NCI-H2107 treated with DMSO at 0.1 percent for 48 hours (cell line): ENCODE measurements at regions not wholly inside any gene's neighbourhood (a gene's known extent, or its start where the extent isn't known, plus 50 kb on each side); places are given as distances from the start of the nearest gene placed in this dataset.
"Not testable (repeated sequence)": the region's sequence is repeated elsewhere in the genome, so short reads cannot be mapped to it uniquely, and the experiment has no call there.

Experiments
- DNase-seq: peaks from one replicate; lab custom pipeline; 2025; ENCODE audit not compliant: unreplicated experiment; lab: John Stamatoyannopoulos, UW

DNA sequence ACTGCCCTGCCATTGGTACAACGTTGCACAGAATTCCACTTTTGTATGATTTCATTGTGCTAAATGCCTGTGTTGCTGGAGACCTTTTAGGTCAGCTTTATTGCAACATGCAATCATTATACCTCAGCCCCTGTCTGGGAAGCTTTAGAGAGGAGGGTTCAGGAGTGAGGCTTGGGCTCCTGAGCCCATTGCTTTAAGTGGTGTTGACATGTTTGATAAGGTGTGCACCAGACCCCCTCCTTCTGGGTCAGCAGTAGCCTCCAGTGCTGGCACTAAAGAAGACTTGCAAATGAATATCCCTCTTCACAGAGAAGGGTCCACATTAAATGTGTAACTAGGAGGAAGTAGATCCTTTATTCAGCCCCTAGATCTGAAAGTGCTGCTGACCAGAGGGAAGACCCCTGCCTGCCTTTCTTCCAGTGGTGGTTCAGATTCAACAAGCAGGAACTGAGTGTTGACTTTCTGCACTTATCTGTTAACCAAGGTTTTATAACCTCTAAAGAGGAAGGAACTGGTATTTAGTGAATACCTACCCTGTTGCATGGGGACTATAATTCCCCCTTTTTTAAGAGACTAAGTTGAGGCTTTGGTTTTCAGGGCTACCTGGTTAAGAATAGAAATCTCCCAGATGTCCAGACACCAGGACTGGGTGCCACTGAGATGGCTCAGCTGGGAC is 369.4 kb upstream of the IGFBP3 start:
- DNase-seq = no peak

DNA sequence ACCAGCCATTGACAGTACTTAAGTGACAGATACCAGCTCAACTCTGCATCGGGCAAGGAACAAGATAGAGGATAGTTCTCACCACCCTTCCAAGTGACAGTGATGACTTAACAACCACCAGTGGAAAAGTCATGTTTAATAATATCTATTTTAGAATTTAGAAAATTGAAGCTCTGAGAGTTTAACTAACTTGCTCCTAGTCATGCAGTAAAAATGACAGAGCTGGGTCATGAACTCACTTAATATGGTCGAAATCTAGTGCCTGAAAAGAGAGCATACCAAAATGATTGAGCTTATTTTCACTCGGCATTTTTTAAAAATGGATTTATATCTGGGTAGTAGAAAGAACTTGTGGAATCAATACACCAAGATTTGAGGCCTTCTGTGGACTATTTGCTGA is 367.8 kb upstream of the IGFBP3 start:
- DNase-seq = no peak

DNA sequence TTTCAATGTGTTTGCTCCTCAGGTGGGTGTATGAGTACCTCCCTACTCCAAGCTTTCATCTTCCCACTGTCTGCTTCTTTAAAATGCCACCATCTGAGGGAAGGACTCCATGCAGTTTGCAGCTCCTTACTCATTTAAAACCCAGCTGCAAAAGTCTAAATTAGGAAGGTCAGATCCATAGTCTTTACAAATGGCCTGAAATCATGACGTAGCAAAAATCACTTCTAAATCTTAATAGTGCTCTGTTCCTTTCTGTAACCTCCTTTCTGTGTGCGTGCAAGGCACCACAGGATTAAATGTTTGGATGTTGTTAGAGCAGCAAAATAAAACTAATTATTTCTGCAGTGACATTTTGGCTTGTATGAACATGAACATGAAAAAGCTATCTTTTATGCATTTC is 366.9 kb upstream of the IGFBP3 start:
- DNase-seq = no peak

DNA sequence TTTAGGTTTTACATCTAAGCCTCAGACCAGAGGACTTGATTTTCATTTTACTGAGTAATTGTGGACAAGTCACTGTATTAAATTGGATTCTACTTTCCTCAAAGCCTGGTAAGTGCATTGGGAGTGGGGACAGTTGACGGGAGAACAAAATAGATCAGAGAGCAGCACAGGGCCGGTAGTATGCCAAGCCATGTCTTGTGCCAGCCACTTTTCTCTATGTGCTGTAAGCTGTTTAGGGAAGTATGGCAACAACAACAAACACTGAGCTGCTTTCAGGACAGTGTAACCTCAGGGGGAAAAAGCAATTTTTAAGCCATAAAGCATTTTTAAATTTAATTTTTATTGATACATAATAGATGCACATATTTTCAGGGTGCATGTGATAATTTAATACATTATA is 365.9 kb upstream of the IGFBP3 start:
- no peak for DNase-seq

DNA sequence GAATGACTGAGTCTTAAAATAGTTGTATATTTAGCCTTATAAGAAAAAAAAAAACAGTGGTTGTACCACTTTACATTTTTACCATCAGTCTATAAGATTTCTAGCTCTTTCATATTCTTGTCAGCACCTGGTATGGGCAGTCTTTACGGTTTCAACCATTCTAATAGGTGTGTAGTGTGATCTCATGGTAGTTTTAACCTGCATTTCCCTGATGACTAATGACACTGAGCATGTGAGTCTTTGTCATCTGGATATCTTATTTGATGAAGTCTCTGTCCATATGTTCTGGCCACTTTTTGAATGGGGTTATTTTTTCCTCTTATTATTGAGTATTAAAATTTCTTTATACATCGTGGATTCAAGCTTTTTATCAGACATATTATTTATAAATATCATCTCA is 365.3 kb upstream of the IGFBP3 start:
- no peak for DNase-seq

DNA sequence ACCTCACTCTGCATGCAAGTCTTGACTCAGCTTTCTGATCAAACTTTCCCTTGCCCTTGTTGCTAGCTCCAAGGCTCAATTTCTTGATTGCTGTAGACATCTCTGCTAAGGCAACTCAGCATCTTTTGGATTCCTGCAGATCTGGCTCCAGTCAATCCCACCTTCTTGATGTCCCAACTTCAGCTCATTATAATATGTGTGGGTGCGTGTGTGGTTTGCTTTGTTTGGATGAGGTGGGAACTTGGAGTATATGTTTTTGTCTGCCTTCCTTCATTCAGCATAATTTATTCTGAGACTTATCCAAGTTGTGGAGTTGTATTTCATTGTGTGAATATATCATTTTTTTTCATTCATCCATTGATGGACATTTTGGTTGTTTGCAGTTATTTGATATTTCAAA is 364.8 kb upstream of the IGFBP3 start:
- DNase-seq = no peak

DNA sequence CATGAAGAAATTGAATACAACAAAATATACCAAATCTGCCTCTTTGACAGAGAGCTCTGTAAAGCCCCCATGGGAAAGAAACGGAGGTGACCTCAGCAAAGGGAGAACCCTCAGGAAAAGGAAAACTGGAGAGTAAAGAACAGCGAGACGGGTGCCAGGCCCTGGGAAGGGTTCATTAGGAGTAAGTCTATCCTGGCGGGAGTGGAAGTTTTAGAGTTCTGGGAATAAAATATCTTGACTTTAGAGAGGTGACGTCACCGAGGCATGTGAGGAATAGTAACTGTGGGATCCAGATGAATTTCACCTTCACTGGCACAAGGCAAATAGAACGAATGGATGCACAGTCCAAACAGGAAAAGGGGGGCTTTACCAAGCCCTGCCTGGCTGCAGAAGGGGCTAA is 362.8 kb upstream of the IGFBP3 start:
- no peak for DNase-seq

DNA sequence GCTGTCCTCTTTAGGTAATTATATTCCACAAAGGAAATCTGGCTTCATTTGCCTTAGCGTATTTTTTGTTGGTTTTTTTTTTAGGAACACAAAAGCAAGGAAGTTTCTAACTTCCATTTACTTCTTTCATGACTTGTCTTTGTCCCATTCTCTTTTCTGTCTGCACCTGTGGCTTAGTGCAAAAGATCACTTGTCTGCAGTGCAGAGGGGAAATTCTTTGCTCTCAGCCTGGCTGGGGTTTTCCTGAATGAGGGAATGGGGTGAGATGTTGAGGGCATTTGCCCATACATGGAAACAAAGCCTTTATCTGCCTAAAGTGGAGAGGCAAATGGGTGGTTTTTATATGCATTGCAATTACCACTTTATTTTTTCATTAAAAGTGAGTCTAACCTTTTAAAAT is 361.1 kb upstream of the IGFBP3 start:
- DNase-seq = no peak

DNA sequence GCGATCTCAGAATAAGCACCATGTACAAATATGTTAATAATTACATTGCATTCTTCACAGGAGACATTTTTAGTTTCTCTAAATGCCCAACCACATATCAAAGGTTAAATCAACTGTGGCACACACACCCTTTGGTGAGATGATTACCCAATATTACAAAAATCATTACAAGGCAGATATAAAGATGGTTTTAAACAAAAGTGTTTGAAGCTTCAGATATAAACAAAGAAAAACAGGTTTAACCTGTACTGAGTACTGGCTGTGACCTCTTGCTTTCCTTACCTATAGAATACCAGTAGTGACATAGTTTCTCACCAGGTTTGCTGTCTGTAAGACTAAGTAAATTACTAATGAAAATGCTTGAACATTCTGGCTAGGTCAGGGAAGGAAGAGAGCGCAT is 360.0 kb upstream of the IGFBP3 start:
- DNase-seq = no peak

DNA sequence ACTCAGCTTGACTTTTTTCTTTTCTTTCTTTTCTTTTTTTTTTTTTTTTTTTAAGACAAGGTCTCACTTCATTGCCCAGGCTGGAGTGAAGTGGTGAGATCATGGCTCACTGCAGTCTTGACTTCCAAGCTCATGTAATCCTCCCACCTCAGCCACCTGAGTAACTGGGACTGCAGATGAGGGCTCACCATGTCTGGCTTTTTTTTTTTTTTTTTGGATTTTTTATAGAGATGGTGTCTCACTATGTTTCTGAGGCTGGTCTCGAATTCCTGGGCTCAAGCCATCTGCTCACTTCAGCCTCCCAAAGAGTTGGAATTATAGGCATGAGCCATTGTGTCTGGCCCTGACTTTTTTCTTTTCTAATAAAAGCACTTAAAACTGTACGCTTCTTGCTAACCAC is 358.2 kb upstream of the IGFBP3 start:
- no peak for DNase-seq

DNA sequence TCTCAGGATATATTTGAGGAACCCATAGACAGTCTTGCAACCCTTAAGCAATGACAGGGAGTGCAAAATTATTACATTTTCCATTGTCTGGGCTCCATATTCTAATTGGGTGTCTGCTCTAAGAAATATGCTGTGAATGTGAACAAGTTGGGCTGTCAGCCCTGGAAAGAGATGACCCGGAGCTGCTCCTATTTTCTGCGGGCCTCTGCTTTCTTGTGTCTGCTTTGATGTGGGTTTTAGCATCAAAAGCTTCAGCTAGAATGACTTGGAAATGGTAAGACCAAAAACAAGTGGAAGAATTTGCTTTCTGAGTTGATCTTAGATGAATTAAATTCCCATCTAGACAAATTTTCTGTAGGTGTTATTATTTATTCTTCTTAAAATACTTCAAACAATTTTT is 343.6 kb upstream of the IGFBP3 start:
- DNase-seq = no peak

DNA sequence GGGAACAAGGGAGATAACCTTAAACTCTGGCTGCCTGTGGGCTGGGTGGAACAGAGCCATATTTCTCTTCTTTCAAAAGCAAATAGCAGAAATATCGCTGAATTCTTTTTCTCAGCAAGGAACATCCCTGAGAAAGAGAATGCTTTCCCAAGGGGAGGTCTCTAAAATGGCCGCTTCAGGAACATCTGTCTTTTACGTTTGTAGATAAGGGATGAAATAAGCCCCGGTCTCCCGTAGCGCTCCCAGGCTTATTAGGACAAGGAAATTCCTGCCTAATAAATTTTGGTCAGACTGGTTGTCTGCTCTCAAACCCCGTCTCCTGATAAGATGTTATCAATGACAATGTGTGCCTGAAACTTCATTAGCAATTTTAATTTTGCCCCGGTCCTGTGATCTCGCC is 340.6 kb upstream of the IGFBP3 start:
- DNase-seq = not testable (repeated sequence)

DNA sequence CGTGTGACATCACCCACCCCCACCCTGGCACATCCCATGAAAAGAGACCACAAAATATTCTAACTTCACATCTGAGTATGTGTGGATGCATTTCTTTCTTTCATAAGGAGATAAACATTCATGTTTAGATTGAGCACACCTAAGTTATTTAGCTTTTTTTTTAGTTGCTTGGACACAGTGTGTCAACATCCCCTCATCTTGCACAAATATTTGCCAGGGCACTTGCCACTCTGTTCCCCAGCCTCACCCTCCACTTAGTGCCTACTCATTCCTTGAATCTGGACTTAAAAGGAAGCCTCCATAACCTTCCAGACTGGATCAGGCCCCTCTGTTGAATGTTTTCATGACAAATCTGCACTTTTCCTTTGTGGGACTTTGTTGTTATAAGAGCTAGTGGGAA is 338.9 kb upstream of the IGFBP3 start:
- DNase-seq = no peak

DNA sequence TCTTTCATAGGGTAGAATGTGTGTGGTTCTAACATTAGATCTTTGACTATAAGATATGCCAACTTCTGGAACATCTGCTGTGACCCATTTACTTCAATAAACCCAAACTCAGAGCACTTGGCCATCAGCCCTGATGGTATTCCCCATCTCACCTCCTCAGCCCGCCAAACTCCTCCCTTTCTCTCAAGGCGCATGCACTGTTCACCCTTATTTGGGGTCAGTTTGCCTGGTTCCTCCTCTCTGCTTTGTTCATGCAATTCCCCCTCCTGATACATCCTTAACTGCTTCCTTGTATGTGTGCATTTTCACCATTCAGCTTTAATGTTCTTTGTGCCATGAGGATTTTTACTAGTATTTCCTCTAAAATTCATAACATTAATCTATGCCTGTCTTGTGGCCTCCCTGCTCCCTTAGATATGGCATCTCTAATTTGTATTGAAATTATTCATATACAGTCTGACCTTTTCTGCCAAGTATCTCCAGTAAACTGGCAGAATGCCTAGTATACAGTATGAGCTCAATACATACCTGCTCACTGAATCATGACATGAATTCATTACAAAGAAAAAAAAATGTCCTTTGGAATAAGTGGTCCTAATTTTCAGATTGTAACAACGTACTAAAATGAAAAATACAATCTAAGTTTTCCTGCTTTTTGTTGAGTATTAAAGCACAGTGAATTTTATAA is 336.8 kb upstream of the IGFBP3 start:
- DNase-seq = no peak

DNA sequence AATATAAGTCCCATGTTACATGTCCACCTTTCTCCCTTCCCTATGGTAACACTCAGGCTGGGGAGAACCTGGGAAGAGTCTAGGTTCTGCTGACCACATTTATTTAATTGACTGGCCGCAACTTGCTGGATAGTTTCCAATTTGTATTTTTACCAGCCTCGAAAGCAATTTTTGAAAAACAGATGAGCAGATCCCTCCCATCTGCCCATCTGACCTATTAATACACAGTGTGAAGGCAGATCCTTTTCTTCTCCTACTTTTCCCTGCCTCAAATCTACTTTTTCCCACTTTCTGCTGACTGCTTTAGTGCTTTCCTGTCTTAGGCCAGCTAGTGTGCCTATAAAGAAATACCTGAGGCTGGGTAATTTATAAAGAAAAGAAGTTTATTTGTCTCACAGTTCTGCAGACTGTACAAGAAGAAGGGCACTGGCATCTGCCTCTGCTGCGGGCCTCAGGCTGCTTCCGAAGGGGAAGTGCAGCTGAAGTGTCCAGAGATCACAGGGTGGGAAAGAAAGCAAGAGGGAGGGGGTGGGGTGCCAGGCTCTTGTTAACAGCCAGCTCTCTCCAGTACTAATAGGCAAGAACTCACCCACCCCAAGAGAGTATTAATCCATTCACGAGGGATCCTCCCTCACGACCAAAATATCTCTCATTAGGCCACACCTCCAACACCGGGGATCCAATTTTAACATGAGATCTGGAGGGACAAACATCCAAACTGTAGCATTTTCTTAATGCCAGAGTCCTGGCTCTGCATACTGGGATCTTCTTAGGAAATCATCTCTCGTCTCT is 336.0 kb upstream of the IGFBP3 start:
- no peak for DNase-seq

DNA sequence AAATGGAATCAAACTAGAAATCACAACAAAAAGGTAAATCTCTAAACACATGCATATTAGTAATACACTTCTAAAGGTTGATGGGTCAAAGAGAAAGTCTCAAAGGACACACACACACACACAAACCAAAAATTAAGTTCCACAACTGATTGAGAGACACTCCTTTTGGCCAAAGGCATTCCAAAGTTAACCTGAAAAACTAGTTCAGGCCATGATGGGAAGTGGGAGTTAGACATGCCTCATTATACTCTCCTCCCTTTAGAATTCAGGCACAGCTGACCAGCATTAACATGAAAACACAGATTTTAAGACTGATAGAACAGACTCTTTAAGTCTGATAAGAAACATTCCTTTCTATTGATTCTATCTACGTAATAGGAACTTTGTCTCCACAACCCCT is 332.4 kb upstream of the IGFBP3 start:
- DNase-seq = no peak

DNA sequence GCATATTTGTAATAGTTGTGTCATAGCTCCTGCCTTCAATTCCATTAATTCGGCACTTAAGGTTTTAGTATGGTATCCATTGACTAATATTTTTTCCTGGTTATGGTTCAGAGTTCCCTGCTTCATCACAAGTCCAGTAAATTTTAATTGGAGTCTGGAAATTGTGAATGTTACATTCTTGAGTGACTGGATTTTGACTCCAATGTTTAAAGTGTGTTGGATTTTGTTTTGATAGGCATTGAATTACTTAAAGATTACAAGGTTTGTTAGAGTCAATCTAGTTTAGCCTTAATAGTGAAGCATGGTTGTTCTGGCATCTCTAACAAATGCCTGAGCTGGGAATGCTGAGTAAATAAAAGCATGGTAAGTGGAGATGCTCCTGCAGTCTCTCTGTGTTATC is 326.6 kb upstream of the IGFBP3 start:
- no peak for DNase-seq

DNA sequence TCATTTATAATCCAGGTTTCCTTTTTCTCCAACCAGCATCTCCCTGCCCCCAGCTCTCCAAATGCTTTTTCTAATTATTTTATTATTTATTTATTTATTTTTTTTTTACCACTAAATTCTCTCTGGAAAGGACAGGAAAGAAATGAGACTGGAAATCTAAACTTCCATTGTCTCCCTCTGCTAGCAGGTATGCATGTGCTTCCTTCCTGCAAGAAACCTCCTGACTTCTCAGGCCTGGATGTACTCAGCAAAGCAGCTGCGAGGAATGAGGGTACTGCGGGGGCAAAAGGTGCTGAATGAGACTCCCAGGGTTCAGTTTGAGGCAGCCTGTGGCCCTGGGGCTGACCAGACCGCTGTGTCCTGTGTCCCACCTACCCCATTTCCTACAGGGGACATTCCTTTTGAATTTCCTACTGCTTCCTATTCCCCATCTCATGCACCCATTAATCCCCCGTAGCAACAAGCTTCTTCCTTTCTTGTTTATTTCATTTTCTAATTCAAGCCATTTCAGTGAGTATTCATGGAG is 324.6 kb upstream of the IGFBP3 start:
- DNase-seq = no peak

DNA sequence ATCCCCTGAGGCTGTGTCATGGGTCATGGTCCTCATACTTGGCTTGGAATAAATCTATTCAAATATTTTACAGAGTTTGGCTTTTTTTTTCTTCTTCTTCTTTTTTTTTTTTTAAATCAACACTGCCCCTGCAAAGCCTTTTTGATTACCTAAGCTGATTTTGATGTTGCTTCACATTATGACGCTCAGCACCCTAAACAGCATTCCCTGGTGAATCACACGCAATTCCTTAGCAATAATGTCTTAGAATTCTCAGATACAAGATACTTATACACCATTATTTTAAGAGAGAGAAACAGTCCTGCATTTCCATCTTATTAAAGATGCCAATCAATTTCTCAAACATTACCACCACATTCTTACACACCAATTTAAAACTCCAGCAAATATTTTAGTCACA is 323.7 kb upstream of the IGFBP3 start:
- DNase-seq = no peak

DNA sequence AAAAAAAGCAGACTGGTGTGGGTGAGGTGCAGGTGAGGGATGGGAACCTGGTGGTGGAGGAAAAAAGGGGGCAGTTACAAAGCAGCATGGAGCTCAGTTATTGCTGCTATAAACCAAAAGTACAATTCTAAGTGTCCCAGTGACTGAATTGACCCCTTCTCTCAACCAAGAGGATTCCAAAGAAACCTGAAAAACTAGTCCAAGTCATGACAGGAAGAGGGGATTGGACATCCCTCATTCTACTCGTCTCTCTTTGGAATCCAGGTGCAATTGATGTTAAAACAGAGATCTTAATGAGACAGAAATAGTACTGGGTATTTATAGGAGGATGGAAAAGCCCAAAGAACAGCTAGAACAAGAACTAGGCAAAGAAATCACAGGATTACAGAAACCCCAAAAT is 322.3 kb upstream of the IGFBP3 start:
- DNase-seq = no peak

DNA sequence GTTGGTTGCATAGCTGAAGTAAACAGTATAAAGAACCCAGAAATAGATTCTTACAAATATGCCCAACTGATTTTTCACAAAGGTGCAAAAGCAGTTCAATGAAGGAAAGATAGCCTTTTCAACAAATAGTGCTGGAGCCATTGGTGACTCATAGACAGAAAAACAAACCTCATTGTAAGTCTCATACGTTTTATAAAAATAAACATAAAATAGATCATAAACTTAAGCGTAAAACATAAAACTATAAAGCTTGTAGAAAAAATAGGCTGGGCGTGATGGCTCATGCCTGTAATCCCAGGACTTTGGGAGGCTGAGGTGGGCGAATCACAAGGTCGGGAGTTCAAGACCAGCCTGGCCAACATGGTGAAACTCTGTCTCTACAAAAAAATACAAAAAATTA is 318.8 kb upstream of the IGFBP3 start:
- no peak for DNase-seq

DNA sequence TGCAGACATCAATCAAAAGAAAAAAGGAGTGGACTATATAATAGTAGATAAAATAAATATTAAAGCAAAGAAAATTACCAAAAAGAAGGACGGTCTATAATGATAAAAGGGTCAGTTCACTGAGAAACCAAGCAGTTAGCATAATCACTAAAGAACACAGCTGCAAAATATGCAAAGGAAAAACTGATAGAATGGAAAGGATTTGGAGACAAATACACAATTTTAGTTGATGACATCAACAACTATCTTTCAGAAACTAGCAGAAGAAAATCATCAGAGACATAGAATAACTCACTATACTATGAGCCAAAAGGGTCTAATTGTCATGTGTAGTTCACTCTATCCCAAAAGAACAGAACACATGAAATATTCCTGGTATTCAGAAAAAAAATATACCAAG is 316.4 kb upstream of the IGFBP3 start:
- DNase-seq = no peak
